T-helper 2 cell treated with Interferon-gamma antibody and Interleukin-4, amounts not matched to agents 5 μg/mL and 100 μg/mL, for 36 hours (primary cell): ENCODE measurements at regions not wholly inside any gene's neighbourhood (a gene's known extent, or its start where the extent isn't known, plus 50 kb on each side); places are given as distances from the start of the nearest gene placed in this dataset.

Source experiments
- DNase-seq: peaks from one replicate; pipeline ENCODE4 v3.0.0; 2021; ENCODE audit warnings: low spot score
- H3K27ac Mint-ChIP-seq: one replicate; pipeline ENCODE4 v1.8.0; 2021; ENCODE audit warnings: mild to moderate bottlenecking, mixed read lengths
- H3K27me3 Mint-ChIP-seq: one replicate; pipeline ENCODE4 v1.8.0; 2021; ENCODE audit warnings: low read depth, mixed read lengths
- H3K36me3 Mint-ChIP-seq: one replicate; pipeline ENCODE4 v1.8.0; 2021; ENCODE audit warnings: low read depth, mixed read lengths
- H3K4me1 Mint-ChIP-seq: one replicate; pipeline ENCODE4 v1.8.0; 2021; ENCODE audit warnings: low read depth, mixed read lengths
- H3K4me3 Mint-ChIP-seq: one replicate; pipeline ENCODE4 v1.8.0; 2022; ENCODE audit warnings: mild to moderate bottlenecking, moderate library complexity, mixed read lengths
- H3K9me3 Mint-ChIP-seq: one replicate; pipeline ENCODE4 v1.8.0; 2021; ENCODE audit warnings: mixed read lengths

GRCh38 chr4:181278941-181279340 lies 964.3 kb upstream of the TENM3 start:
- Mint-ChIP-seq H3K36me3 (no peaks in the 10 kb centered on the region), H3K4me3 (no peak overlapping the region), H3K9me3 (no peaks in the 10 kb centered on the region), H3K27ac (no peak overlapping the region), H3K4me1 (no peaks in the 10 kb centered on the region), H3K27me3 (no peaks in the 10 kb centered on the region)
- no peak for DNase-seq

DNA sequence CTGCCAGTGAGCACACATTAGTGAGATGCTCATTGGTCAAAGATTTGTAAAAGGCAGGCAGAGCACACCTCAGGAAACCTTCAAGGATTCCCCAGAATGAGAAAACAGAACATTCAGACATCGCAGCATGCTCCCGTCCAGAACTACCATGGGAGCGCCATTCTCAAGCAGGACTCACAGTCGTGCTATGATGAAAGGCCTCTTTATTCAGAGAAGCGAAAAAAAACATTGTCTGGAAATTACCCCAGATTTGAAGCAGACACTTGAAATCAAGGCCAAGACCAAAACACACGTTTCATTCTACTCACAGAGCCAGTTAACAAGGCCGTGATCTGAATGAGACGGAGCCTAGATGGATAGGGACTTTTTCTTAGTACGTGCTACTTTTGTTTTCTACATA lies 961.8 kb upstream of the TENM3 start:
- H3K4me3 Mint-ChIP-seq, result no peak overlapping the region
- no peaks in the 10 kb centered on the region for H3K4me1 Mint-ChIP-seq

DNA sequence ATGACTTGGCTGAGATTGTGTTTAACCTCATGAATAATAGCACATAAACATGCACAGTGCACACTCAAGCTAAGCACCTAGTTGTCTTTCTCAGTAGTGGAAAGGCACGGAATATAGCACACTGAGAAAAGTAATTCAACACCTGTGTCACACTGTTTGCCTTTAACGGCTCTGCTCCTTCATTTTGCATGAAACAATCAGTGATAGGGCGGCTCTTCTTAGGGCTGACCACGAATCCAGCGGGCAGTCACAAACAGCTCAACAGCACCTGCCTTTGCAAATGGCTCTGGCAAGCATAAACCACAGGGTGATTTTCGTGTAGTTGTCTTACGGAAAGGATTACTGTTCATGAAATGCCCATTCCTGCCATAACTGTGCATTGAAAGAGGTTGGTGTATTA lies 954.0 kb upstream of the TENM3 start:
- no peak for DNase-seq
- no peaks in the 10 kb centered on the region for H3K36me3 Mint-ChIP-seq
- H3K9me3 Mint-ChIP-seq, result no peaks in the 10 kb centered on the region
- no peak overlapping the region for H3K27ac Mint-ChIP-seq
- no peaks in the 10 kb centered on the region for H3K27me3 Mint-ChIP-seq
- H3K4me3 Mint-ChIP-seq, result no peak overlapping the region
- no peaks in the 10 kb centered on the region for H3K4me1 Mint-ChIP-seq

More for the DNA sequence above, 961.8 kb upstream of the TENM3 start:
- Mint-ChIP-seq H3K27me3 (no peaks in the 10 kb centered on the region), H3K9me3 (no peaks in the 10 kb centered on the region), H3K27ac (no peak overlapping the region), H3K36me3 (no peaks in the 10 kb centered on the region)
- DNase-seq, result no peak

DNA sequence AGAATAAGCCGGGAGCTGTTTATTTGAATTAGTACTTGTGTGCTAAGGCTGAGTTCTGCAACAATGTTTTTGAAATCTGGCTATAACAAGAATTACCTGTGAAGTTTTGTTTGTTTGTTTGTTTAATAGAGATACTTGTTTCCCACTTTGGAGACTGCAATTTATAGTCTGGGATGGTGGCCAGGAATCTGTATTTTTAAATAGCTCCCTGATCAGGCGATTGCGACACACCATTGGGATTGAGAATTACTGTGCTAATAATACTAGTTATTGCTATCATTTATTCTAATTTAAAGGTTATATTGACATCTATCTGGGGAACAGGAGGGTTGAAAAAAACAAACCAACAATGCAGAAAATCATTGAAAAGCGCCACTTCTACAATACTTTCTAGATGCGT lies 951.6 kb upstream of the TENM3 start:
- no peaks in the 10 kb centered on the region for H3K4me1 Mint-ChIP-seq
- no peaks in the 10 kb centered on the region for H3K36me3 Mint-ChIP-seq
- no peaks in the 10 kb centered on the region for H3K27me3 Mint-ChIP-seq
- H3K9me3 Mint-ChIP-seq, result no peaks in the 10 kb centered on the region
- H3K4me3 Mint-ChIP-seq, result no peak overlapping the region
- DNase-seq, result no peak
- H3K27ac Mint-ChIP-seq, result no peak overlapping the region

GRCh38 chr4:181293014-181293413 lies 950.2 kb upstream of the TENM3 start:
- DNase-seq, result no peak
- no peak overlapping the region for H3K4me3 Mint-ChIP-seq
- no peaks in the 10 kb centered on the region for H3K9me3 Mint-ChIP-seq
- no peaks in the 10 kb centered on the region for H3K4me1 Mint-ChIP-seq
- no peaks in the 10 kb centered on the region for H3K36me3 Mint-ChIP-seq
- H3K27ac Mint-ChIP-seq, result no peak overlapping the region
- H3K27me3 Mint-ChIP-seq, result no peaks in the 10 kb centered on the region

DNA sequence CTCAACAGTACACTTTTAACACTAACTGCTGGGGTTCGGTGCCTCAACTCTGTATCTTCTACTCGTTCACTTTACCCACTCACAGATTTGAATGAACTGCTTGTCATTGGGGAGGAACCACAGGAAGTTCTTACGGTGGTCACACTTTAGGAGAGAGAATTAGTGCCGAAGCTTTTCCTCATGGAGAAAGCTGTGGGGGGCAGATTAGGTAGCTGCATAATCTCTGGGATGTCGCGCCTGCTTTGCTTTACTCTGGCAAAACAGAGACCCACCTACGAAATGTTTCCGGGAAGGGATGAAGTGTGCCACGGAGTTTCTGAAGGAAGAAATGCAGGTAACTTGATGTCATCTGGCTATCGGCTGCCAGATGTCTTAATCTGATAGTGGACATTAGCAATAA lies 949.7 kb upstream of the TENM3 start:
- H3K9me3 Mint-ChIP-seq, result no peaks in the 10 kb centered on the region
- H3K27me3 Mint-ChIP-seq, result no peaks in the 10 kb centered on the region
- H3K4me3 Mint-ChIP-seq, result no peak overlapping the region
- no peak overlapping the region for H3K27ac Mint-ChIP-seq
- no peaks in the 10 kb centered on the region for H3K36me3 Mint-ChIP-seq
- DNase-seq, result no peak
- H3K4me1 Mint-ChIP-seq, result no peaks in the 10 kb centered on the region

DNA sequence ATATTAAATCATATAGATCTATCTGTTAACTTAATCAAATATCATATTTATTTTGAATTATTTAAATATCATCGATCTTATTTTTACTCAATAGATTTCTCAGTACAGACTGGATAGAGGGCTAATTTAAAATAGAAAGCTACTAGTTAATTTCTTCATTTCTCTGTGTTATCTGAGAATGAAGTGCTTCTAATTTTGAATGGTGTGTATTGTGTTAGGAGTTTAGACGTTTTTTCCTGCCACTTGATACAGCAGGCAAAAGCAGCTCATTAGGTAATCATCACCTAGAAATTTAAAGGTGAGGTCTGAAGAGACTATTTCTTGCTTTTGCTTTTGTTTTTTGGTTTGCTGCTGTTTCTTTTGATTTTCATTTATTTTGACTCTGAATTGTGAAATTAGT lies 948.8 kb upstream of the TENM3 start:
- H3K27ac Mint-ChIP-seq, result no peak overlapping the region
- no peaks in the 10 kb centered on the region for H3K36me3 Mint-ChIP-seq
- no peak overlapping the region for H3K4me3 Mint-ChIP-seq
- no peaks in the 10 kb centered on the region for H3K9me3 Mint-ChIP-seq
- no peaks in the 10 kb centered on the region for H3K27me3 Mint-ChIP-seq
- H3K4me1 Mint-ChIP-seq, result no peaks in the 10 kb centered on the region
- no peak for DNase-seq

- Mint-ChIP-seq H3K9me3 (no peaks in the 10 kb centered on the region), H3K36me3 (no peaks in the 10 kb centered on the region), H3K27ac (no peak overlapping the region), H3K4me3 (no peak overlapping the region), H3K4me1 (no peaks in the 10 kb centered on the region), H3K27me3 (no peaks in the 10 kb centered on the region)
- DNase-seq, result no peak
Observed at GRCh38 chr4:181301735-181302710, 941.2 kb upstream of the TENM3 start.

- Mint-ChIP-seq H3K36me3 (no peaks in the 10 kb centered on the region), H3K9me3 (no peaks in the 10 kb centered on the region), H3K27ac (no peak overlapping the region), H3K4me3 (no peak overlapping the region), H3K27me3 (no peaks in the 10 kb centered on the region), H3K4me1 (no peaks in the 10 kb centered on the region)
- no peak for DNase-seq
Observed at GRCh38 chr4:181307824-181308223, 935.4 kb upstream of the TENM3 start.

DNA sequence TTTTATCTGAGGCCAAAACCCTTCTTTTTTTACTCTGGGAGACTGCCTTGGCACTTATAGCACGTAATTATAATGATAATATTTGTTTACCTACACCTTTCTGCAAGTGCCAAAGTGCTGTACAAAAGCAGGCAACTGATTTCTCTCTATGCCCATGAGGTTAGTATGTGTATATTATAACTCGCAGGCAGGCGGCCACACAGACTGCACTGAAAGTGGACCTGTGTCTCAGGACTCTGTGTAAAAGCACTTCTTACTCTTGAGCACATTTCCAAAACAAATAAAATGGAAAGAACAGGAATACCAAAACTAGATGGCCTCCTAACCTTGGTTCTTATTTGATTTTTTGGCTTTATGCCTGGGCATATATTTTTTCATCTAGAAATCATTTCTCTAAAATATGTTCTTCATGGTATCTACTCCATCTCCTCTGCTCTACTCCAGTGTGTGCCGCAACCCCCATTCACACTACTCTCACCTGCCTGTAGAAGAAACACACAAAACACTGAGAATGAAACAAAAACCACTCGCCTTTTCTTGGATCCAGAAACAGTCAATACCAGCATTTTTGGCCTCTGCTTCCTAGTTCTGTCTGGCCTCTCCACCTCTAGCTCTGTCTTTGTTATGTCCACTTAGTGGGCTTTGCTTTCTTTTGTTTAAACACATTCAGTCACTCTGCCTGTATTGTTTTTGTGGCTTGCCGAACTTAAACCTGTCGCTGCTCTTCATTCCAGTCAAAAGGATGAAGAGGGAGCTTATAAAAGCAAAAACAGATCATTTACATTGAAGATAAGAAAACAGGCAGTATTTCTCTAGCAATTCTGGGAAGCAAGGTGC lies 934.5 kb upstream of the TENM3 start:
- DNase-seq, result no peak
- Mint-ChIP-seq H3K27me3 (no peaks in the 10 kb centered on the region), H3K36me3 (no peaks in the 10 kb centered on the region), H3K4me1 (no peaks in the 10 kb centered on the region), H3K27ac (no peak overlapping the region), H3K4me3 (no peak overlapping the region), H3K9me3 (no peaks in the 10 kb centered on the region)

DNA sequence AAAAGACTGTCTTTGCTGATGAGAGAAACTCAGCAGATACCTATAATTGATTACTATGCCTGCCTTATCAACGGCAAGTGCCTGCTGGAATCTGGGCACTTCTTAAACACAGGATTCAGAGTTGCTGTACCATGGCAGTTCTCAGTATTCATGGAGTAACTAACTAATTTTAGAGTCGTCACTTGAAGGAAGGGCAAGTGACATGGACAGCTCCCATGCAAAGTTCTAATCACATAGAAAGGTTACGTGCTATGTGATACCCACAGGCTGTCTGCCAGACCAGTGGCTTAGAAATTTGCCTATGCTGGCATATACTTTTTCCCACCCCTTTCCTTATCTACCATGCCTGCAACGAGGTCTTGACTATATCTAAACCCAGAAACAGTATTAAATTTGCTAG lies 931.1 kb upstream of the TENM3 start:
- Mint-ChIP-seq H3K9me3 (no peaks in the 10 kb centered on the region), H3K27ac (no peak overlapping the region), H3K4me1 (no peaks in the 10 kb centered on the region), H3K4me3 (no peak overlapping the region), H3K36me3 (no peaks in the 10 kb centered on the region), H3K27me3 (no peaks in the 10 kb centered on the region)
- DNase-seq, result no peak

DNA sequence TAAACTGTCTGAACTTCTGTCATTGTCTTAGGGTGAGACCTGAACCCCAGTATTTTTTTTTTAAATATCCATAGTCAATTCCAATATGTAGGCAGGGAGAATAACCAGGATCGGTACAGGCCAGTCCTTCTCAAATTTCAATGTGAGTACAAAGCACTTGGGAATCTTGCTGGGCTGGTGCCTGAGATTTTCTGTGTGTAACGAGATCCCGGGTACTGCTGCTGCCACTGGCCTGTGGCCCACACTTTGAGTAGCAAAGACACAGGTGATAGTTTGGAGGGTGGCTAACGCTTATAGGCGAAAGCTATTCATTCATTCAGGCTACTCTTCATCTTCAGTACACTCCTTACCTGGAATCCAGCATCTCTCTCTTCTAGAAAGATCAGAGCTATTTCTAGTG lies 923.6 kb upstream of the TENM3 start:
- DNase-seq, result no peak
- Mint-ChIP-seq H3K27ac (no peak overlapping the region), H3K27me3 (no peaks in the 10 kb centered on the region), H3K4me1 (no peaks in the 10 kb centered on the region), H3K36me3 (no peaks in the 10 kb centered on the region), H3K4me3 (no peak overlapping the region), H3K9me3 (no peaks in the 10 kb centered on the region)

DNA sequence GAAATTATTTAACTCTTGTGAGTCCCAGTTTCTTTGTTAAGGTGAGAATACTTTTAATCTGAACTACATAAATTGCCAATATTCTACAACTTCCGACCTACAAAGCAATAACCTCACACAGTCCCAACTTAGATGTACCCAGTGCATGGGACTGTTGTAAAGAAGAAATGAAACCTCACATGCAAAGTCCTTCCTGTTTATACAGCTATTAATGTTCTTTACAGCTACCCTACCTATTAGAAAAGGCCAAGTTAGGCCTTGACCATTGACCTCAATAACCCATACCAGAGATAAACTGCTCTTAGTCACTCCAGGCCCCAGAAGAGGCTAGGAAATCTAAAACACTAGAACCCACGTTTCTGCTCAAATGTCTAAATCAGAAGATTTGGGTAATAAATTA lies 920.1 kb upstream of the TENM3 start:
- Mint-ChIP-seq H3K27ac (no peak overlapping the region), H3K4me3 (no peak overlapping the region), H3K4me1 (no peaks in the 10 kb centered on the region), H3K9me3 (peaks cover 11% of the 10 kb centered on the region), H3K36me3 (no peaks in the 10 kb centered on the region), H3K27me3 (no peaks in the 10 kb centered on the region)
- no peak for DNase-seq

GRCh38 chr4:181330654-181331201 lies 912.5 kb upstream of the TENM3 start:
- Mint-ChIP-seq H3K27me3 (no peaks in the 10 kb centered on the region), H3K9me3 (peaks cover 25% of the 10 kb centered on the region), H3K36me3 (no peaks in the 10 kb centered on the region), H3K27ac (no peak overlapping the region), H3K4me1 (no peaks in the 10 kb centered on the region), H3K4me3 (no peak overlapping the region)
- no peak for DNase-seq
